ENCODE measurements at regions not wholly inside any gene's neighbourhood (a gene's known extent, or its start where the extent isn't known, plus 50 kb on each side); places are given as distances from the start of the nearest gene placed in this dataset.

DNA sequence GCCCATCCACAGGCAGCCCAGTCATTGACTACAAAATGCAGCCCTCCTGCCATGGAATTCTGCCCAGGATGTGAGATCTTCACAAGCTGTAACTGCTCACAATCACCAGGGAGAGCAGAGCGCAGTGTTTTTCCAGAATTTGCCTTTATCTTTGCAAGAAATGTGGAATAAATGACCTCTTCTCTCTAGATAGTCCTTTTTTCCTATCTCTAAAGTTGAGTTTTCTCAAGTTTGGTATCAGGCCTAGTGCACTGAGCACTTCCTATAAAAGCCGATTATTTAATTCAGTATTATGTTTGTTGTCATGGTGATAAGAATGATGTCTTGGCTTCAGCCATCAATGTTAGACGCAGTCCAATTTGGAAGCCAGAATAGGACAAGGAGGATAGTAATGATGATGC lies 246.9 kb upstream of the IRF2BP2 start:
- no peak for DNase-seq (ENCODE audit: low read depth)
- no peak for TF ChIP-seq CTCF (conservative IDR thresholded peaks at IDR 0.05; ENCODE audit: low read depth, low read length)
- H3K4me3 ChIP-seq (ENCODE audit: low read depth, low read length): no peak overlapping the region

DNA sequence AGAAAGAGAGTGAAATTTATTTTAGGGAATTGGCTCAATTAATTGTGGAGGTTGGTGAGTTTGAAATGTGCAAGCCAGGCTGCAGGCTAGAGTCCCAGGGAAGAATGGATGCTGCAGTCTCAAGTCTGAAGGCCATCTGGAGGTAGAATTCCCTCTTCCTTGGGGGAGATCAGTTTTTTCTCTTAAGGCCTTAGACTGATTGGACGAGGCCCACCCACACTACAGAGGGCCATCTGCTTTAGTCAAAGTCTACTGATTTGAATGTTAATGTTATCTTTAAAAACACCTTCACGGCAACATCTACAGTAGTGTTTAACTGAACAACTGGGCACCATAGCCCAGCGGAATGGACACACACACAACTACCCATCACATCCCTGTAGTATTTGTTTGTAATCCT lies 245.9 kb upstream of the IRF2BP2 start:
- TF ChIP-seq CTCF (conservative IDR thresholded peaks at IDR 0.05; ENCODE audit: low read depth, low read length): no peak
- H3K4me3 ChIP-seq (ENCODE audit: low read depth, low read length): no peak overlapping the region
- no peak for DNase-seq (ENCODE audit: low read depth)

- DNase-seq (ENCODE audit: low read depth): no peak
- no peak for TF ChIP-seq CTCF (conservative IDR thresholded peaks at IDR 0.05; ENCODE audit: low read depth, low read length)
Measured at GRCh38 chr1:234854645-234855039, 244.7 kb upstream of the IRF2BP2 start.

DNA sequence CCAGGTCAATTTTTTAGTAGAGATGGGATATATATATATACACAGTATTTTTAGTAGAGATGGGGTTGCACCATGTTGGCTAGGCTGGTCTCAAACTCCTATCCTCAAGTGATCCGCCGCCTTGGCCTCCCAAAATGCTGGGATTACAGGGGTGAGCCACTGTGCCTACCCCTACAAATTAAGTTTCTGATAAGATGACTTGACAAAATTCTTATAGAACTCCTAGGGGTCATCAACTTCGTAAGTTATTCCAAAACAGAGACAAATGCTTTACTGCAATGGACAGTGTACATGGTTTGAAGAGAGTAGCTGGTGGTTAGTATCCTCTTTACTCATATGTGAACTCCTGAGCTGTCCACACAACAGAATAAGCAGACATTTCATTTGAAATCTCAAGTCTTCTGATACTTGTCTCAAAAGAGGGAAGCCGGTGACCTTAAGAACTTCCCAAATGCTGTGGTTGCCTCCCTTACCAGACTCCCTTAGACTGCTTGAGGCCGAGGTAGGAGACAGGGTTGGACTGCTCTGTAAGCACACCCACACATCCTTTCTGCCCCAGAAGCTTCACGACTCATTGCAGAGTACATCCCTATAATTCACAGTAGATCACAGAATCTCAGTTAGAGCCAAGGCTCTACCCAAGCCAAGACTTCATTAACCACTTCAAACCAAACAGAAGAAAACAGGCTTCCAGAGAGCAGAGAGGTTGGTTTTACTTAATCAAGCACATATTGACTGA lies 244.1 kb upstream of the IRF2BP2 start:
- no peak for DNase-seq (ENCODE audit: low read depth)
- H3K4me3 ChIP-seq (ENCODE audit: low read depth, low read length): no peak overlapping the region
- TF ChIP-seq CTCF (conservative IDR thresholded peaks at IDR 0.05; ENCODE audit: low read depth, low read length): no peak

More at GRCh38 chr1:234854645-234855039, 244.7 kb upstream of the IRF2BP2 start:
- no peak overlapping the region for H3K4me3 ChIP-seq (ENCODE audit: low read depth, low read length)

DNA sequence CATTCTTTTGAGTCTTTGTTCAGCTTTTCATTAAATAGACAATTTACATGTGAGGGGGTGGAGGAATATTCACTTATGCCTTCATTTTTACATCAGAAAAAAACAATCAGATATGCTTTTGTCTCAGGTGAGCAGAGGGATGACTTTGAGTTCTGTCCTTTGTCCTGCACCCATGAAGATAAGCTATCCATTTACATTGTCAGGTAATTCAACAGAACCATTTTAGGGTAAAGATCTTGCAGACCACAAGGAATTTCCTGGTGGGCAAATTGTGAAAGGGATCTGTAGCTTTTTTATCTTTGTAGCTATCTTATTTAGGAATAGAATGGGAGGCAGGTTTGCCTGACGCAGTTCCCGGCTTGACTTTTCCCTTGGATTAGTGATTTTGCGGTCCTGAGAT lies 242.7 kb upstream of the IRF2BP2 start:
- H3K4me3 ChIP-seq (ENCODE audit: low read depth, low read length): no peak overlapping the region
- TF ChIP-seq CTCF (conservative IDR thresholded peaks at IDR 0.05; ENCODE audit: low read depth, low read length): no peak
- DNase-seq (ENCODE audit: low read depth): no peak

- no peak for DNase-seq (ENCODE audit: low read depth)
- TF ChIP-seq CTCF (conservative IDR thresholded peaks at IDR 0.05; ENCODE audit: low read depth, low read length): no peak
- H3K4me3 ChIP-seq (ENCODE audit: low read depth, low read length): no peak overlapping the region
Measured at GRCh38 chr1:234851450-234852438, 241.8 kb upstream of the IRF2BP2 start.

Measured in epithelial cell of proximal tubule (primary cell).